Hematopoietic multipotent progenitor cell treated with erythropoietin and hydrocortisone succinate and interleukin-3 and kit ligand, for 4 days (in vitro differentiated cells): ENCODE measurements at regions not wholly inside any gene's neighbourhood (a gene's known extent, or its start where the extent isn't known, plus 50 kb on each side); places are given as distances from the start of the nearest gene placed in this dataset.
A peak's percentile ranks its signal among the peaks of the same experiment; 100 is the strongest.

ENCODE experiments used
- DNase-seq: peaks from one replicate; pipeline ENCODE4 v3.0.0-alpha.2; 2015

DNA sequence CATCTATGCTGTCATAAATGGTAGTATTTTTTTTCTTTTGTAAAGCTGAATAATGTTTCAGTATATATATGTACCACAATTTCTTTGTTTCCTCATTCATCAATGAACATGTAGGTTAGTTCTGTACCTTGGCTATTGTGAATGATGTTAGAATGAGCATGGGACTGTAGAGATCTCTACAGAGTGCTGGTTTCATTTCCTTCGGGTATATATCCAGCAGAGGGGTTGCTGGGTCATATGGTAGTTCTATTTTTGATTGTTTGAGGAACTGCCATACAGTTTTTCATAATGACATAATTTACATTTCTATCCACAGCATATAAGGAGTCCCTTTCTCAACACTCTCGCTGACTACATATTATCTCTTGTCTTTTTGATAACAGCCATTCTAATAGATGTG is 243.5 kb downstream of the CDH7 start:
- no peak for DNase-seq

DNA sequence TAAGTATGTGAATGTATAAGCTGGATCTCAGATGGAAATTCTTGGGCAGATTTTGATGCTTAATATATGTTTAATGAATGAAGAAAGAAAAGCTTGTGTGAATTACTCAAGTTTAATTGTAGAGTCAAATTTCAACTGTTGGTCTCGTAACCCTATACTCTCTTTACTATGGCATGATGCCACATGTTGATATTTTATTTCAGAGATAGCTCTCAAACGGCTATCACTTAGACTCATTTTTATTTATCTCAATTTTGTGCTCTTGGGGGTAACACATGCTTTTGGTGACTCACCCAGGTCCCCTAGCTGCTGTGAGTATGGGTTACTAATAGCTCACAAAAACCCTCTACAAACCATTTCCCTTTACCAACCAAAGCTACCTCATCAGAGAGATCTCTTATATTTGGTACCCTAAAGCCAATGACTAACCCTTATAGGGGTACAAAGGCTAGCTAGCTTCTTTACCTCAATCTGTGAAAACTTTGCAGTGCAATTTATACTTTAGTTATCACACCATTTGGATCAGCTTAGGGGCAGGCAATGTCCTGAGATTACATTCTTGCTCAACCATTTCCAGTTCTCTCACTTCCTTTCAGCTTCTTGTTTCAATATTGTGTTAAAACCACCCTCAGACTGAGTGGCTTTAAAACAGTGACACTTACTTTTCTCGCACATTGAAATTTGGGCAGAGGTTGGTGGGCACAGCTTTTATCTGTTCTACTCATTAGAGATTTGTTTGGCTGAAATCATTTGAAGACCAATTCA is 240.3 kb downstream of the CDH7 start:
- no peak for DNase-seq

DNA sequence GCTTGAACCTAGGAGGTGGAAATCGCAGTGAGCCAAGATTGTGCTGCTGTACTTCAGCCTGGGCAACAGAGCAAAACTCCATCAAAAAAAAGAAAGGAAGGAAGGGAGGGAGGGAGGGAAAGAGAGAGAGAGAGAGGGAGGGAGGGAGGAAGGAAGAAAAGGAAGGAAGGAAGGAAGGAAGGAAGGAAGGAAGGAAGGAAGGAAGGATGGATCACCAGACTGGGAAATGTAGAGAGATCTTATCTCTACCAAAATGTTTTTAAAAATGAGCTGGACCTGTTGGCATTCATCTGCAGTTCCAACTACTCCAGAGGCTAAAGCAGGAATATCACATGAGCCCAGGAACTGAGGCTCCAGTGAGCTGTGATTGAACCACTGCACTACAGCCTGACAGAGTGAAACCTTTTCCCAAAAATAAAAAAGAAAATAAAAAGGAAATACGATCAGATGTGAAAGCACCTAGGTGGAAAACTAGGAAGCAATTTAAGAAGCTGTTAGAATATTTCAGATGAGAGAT is 239.4 kb downstream of the CDH7 start:
- DNase-seq, result no peak

DNA sequence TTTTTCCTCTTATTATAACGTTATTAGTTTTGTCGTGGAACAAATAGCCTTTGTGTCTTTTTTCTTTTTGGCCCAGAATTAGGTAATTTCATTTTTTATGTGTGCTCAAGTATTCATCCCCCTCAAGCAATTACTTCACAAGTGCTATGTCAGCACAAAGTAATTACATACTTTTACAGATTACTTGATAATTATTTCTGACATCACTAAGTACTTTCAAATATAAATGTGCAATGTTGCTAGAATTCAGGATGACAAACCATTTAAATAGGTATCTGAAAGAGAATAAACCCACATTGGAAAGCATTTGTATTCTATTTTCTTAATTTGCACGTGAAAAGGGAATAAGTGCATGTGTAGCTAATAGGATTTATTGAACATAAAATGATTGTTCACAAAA is 238.2 kb downstream of the CDH7 start:
- no peak for DNase-seq

DNA sequence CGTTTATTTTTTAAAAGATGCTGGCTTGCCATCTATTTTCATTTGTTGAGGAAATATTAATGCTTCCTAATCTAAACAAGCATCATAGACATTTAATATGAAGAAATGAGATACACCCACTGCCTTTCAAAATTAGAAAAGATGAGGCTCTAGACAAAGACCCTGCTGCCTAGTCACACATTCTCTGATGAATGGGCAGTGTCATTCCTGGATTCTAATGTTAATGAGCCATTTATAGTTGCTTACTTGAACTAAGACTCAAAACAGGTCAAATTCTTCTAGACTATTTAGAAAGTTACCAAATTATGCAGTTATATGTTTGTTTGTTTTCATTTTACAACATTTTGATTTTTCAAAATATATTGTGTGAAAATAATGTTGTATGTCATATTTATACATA is 237.6 kb downstream of the CDH7 start:
- no peak for DNase-seq

DNA sequence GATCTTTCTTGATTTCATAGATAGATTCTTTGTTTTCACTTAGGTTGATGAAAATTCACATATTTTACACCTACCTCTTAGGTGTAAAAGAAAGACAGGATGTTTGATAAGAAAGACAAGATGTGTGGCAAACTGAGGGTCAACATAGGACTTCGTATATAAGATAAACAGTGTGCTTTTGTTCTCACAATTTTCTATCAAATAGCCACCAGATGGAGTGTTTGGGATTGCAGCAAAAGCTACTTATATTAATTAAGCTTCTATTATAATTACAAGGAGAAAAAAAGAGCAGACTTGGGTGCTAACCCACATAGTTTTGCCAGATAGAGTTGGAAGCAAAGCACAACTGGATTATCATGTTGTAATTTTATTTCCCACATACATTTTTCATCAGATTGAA is 232.9 kb downstream of the CDH7 start:
- peak; percentile 21 for DNase-seq

DNA sequence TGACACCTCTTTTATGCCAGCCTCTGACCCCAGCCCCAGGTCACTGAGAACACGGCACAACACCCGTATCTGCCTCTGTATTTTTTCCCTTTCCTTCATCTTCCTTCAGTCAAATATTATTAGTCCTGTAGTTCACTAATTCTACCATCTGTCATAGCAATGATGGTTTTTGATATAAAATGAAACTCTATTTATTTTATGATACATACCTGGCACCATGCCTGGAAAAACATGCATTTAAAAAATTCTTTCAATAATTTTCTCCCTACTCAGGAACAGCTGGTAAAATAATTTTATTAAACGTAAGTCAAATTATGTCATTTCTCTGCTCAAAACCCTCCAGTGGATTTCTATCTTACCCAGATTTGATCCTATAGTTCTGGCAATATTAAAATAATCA is 224.7 kb downstream of the CDH7 start:
- DNase-seq, result no peak

DNA sequence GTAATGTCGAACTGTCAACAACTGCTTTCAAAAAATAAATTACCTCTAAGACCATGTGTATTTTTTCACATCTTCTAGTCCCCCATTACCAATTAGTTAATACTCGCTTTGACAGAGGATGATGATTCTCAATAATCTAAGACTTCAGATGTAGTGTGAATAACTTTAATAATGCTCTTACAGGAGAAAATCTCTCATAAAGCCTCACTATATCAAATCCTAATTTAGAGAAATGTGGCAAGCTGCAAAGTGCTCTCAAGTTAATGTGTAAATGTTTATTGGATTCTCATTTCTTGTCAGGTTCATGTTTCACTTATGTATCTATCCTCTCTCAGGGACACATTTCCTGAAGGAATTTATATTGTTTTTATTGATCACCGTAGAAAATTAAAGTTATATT is 223.9 kb downstream of the CDH7 start:
- no peak for DNase-seq

DNA sequence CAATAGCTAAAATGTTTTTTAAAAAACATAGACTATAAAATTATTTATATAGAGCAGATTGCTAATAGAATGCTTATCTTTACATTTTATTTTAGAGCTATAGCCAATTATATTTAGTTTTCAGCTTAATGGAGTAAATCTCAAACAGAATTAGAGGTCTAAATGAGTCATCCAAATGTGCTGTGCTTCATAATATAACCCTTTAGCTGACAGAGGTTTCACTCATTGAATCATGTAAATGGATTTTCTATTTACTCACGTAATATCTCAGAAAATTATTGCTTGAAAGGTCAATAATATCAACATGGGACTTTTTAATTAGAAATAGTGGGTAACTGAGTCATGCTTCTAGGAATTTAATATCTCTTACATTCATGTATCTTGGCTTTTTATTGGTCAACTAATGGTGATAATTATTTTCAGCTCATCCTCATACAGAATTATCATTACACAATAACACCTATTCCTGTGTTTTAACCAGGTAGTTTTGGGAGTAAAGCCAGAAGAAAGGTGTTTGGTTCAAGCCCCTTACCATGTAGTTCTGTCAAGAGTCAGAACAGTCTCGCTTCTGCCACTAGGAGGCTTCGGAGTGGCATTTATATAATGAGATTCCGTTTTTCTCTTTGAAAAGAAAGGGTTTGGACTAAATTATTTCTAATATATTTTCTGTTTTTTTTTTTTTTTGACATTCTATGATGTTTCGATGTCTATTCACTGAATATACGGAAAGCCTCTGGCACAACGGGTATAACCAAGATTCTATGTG is 217.6 kb downstream of the CDH7 start:
- DNase-seq, result peak; percentile 8

DNA sequence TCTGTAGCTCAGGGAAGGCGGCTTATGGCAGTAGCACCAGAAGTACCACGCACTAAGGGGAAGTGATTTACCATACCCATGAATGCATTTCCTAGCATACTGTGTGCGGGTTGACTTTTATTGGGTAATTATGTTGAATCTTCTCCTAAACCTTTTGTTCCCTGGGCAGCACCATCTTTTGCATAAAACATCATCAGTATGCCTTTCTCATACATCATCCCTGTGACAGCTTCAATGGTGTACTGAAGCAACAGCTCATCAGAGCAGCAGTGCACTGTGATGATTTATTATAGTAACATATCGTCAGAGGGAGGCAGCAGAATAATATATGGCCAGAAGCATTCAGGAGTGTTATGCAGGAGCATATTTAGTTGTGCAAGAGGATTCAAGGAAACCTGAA is 204.9 kb downstream of the CDH7 start:
- DNase-seq, result no peak

DNA sequence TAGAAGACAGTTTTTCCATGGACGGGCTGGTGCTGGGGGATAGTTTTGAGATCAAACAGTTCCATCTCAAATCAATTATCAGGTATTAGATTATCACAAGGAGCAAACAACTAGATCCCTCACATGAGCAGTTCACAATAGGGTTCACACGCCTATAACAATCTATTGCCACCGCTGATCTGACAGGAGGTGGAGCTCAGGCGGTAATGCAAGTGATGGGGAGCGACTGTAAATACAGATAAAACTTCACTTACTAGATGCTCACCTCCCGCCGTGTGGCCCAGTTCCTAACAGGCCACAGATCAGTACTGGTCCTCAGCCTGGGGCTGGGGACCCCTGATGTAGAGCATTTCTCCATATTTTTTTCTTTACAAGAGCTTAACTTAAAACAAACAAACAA is 203.6 kb downstream of the CDH7 start:
- no peak for DNase-seq

DNA sequence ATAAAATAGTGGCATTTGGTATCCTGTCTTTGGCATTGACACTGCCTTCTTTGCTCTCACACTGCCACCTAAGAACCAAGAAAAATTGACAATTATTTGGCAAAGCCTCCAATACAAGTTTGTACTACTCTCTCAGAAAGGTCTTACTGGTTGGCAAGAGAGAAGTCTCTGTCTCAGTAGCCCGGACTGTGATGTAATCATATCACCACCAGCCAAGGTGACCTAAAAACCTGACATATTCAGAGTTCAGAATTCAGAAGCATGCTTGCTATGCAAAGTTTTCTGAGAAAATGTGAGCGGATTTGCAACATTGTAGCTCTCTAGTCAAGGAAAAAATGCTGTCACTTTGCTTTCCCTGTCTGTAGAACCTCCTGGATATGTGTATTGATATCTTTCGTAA is 196.0 kb downstream of the CDH7 start:
- no peak for DNase-seq

DNA sequence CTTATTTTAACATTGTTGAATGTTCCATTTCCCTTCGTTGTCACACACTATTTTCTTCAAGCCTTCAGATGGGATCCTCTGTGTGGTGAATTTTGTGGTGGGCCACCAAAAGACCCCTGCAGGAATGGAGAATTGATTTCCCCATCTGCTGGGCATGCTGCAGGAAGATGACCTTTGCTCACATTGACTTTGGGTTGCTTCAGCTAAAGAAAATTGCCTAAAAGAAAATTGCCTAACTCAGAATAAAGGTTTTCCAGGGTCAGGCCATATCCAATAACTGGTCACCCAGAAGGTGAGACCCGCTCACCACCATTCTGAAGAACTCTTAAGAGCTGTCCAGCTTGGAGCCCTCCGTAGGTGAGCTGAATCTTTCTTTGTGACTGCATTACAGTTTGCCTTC is 192.5 kb downstream of the CDH7 start:
- DNase-seq, result no peak

DNA sequence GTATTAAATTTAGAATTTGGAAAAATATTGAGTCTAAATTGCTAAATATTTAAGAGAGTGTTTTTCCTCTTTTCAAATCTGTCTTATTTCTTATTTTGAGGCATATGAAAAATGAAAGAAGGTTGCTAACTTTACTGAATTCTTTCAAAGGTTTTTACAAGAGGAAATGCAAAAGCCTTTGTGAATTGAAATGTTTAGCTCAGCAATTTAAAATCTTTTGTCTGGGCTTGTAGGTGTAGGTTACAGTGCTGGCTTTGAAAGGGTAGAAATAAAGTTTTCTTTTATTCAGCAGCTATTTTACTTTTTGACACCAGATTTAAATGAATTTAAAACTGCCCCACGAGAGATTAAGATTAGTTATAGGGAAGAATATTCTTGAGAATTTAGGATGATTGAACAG is 192.0 kb downstream of the CDH7 start:
- DNase-seq, result no peak

DNA sequence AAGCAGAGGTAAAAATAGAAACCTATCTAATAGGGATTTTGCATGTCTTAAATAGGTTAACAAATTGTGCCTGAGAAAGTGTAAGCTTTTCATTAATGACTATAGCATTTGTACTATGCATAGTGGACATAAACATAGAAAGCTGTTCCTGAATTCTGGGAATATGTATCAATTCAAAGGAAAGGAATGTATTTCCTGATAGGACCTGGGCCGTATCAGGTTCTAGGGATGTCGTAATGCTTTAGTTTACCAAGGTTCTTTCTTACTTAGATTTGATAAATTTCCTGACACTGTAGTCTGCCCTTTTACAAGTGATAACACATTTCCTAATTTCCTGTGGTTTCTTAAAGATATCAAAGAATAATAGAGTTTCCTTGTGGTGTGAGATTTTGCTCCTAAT is 191.3 kb downstream of the CDH7 start:
- DNase-seq, result no peak

DNA sequence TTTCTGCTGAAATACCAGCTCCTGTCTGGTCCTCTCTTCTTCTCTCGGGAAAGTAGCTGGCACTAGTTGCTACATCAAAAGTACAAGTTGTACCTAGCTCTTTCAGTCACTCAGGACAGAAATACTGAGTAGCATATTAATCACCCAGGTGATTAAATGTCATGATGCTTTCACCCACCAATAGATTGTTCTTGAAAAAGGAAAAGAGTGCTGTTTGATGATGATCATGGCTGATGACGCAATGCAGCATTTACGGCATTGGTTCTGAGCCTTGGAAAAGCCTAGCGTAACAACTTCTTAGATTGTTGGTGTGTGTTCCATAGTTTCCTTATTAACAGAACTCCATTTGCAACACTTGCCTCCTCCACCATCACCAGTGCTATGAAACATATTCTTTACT is 190.7 kb downstream of the CDH7 start:
- DNase-seq, result no peak
